ENCODE measurements at regions not wholly inside any gene's neighbourhood (a gene's known extent, or its start where the extent isn't known, plus 50 kb on each side); places are given as distances from the start of the nearest gene placed in this dataset.

DNA sequence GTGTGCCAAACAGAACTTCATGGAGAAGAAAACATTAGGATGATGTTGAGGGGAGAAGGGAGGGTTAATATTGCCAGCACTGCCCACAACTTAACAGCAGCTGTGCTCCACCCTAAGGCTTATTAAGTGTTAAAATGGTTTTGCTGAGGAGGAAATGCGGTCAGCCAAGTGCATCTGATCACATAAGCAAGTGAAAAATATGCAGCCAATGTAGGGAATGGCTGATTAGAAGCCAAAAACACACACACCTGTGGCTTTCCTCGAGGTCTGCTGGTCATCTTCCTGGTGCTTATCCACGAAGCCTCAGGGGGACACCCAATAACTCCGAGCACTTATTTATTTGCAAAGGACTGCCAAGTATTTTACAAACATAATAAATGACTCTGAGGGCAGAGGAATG, 66.3 kb upstream of the GPR45 start:
- Histone ChIP-seq H3K9me2 (replicated peaks; ENCODE audit: insufficient read depth, low read length) (no peaks in the 10 kb centered on the region), H3K27me3 (replicated peaks; ENCODE audit: insufficient read depth, low read length) (no peaks in the 10 kb centered on the region), H3K9me3 (replicated peaks; ENCODE audit: insufficient read depth, low read length) (no peaks in the 10 kb centered on the region), H2AFZ (ENCODE audit: low read length) (no peak overlapping the region), H3K4me1 (ENCODE audit: low read length) (peaks cover 8% of the 10 kb centered on the region), H3K36me3 (replicated peaks; ENCODE audit: insufficient read depth, low read length) (no peaks in the 10 kb centered on the region), H3K9ac (ENCODE audit: low read length) (no peak overlapping the region), H3K4me2 (ENCODE audit: low read depth, low read length) (peak overlapping the region; percentile 35), H3K4me3 (ENCODE audit: low read length) (no peak overlapping the region), H4K20me1 (ENCODE audit: insufficient read depth, low read length) (no peaks in the 10 kb centered on the region), H3K27ac (ENCODE audit: low read length) (no peak overlapping the region), H3F3A (ENCODE audit: insufficient read depth, low read length) (no peaks in the 10 kb centered on the region), H3K79me2 (ENCODE audit: low read length) (no peaks in the 10 kb centered on the region)
- no peak for TF ChIP-seq EZH2 (optimal IDR thresholded peaks at IDR 0.05; ENCODE audit: low read depth, low read length)
- peak; percentile 53 for DNase-seq

DNA sequence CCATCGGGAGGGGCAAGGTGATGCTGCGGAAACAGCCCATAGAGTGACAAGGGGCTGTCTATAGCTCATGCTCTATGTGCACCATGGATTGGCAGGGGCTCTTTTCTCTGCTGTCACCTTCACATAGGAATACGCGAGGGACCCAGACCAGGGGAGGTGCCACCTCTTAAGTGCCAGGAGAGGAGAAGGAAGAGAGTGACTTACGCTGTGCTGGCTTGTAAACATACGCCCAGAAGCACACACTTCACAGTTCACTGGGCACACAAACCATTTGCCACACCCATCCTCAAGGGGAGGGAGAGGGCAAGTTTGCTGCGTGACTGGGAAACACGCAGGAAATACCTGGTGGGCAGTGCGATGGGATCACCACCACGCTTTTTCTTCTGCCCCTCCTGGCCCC, 65.1 kb upstream of the GPR45 start:
- Histone ChIP-seq H3K4me2 (ENCODE audit: low read depth, low read length) (no peak overlapping the region), H4K20me1 (ENCODE audit: insufficient read depth, low read length) (no peaks in the 10 kb centered on the region), H3K4me1 (ENCODE audit: low read length) (peaks cover 8% of the 10 kb centered on the region), H3K9ac (ENCODE audit: low read length) (no peak overlapping the region), H3K27ac (ENCODE audit: low read length) (no peak overlapping the region), H3K4me3 (ENCODE audit: low read length) (no peak overlapping the region), H3K27me3 (replicated peaks; ENCODE audit: insufficient read depth, low read length) (no peaks in the 10 kb centered on the region), H3K36me3 (replicated peaks; ENCODE audit: insufficient read depth, low read length) (no peaks in the 10 kb centered on the region), H3K9me2 (replicated peaks; ENCODE audit: insufficient read depth, low read length) (no peaks in the 10 kb centered on the region), H3K9me3 (replicated peaks; ENCODE audit: insufficient read depth, low read length) (no peaks in the 10 kb centered on the region), H3F3A (ENCODE audit: insufficient read depth, low read length) (no peaks in the 10 kb centered on the region), H3K79me2 (ENCODE audit: low read length) (no peaks in the 10 kb centered on the region), H2AFZ (ENCODE audit: low read length) (no peak overlapping the region)
- DNase-seq: no peak
- no peak for TF ChIP-seq EZH2 (optimal IDR thresholded peaks at IDR 0.05; ENCODE audit: low read depth, low read length)
- no peak for TF ChIP-seq EZH2phosphoT487 (IDR thresholded peaks at IDR 0.05; ENCODE audit: low read length)
- TF ChIP-seq, protein P1, sequence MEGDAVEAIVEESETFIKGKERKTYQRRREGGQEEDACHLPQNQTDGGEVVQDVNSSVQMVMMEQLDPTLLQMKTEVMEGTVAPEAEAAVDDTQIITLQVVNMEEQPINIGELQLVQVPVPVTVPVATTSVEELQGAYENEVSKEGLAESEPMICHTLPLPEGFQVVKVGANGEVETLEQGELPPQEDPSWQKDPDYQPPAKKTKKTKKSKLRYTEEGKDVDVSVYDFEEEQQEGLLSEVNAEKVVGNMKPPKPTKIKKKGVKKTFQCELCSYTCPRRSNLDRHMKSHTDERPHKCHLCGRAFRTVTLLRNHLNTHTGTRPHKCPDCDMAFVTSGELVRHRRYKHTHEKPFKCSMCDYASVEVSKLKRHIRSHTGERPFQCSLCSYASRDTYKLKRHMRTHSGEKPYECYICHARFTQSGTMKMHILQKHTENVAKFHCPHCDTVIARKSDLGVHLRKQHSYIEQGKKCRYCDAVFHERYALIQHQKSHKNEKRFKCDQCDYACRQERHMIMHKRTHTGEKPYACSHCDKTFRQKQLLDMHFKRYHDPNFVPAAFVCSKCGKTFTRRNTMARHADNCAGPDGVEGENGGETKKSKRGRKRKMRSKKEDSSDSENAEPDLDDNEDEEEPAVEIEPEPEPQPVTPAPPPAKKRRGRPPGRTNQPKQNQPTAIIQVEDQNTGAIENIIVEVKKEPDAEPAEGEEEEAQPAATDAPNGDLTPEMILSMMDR (IDR thresholded peaks at IDR 0.05; ENCODE audit: low read length): no peak

DNA sequence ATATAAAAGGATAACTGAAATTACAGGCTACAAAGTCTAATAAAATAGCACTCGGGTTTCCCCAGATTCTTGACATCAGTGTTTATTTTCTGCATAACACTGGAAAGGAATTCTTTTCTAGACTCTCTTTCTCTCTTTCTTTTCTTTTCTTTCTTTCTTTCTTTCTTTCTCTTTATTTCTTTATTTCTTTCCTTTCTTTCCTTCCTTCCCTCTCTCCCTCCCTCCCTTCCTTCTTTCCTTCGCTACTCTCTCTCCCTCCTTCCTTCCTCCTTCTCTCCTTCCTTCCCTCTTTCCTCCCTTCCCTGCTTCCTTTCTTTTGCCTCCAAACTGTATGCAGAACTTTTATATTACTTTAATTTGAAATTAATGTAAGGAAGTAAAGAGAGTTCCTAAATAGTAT, 64.5 kb upstream of the GPR45 start:
- H3K27me3 ChIP-seq (replicated peaks; ENCODE audit: insufficient read depth, low read length): no peaks in the 10 kb centered on the region
- H3K27ac ChIP-seq (ENCODE audit: low read length): no peak overlapping the region
- no peaks in the 10 kb centered on the region for H3K9me2 ChIP-seq (replicated peaks; ENCODE audit: insufficient read depth, low read length)
- no peak for DNase-seq
- no peaks in the 10 kb centered on the region for H4K20me1 ChIP-seq (ENCODE audit: insufficient read depth, low read length)
- no peak overlapping the region for H2AFZ ChIP-seq (ENCODE audit: low read length)
- H3K4me1 ChIP-seq (ENCODE audit: low read length): peaks cover 8% of the 10 kb centered on the region
- H3K79me2 ChIP-seq (ENCODE audit: low read length): no peaks in the 10 kb centered on the region
- H3K9me3 ChIP-seq (replicated peaks; ENCODE audit: insufficient read depth, low read length): no peaks in the 10 kb centered on the region
- no peak overlapping the region for H3K9ac ChIP-seq (ENCODE audit: low read length)
- no peak overlapping the region for H3K4me2 ChIP-seq (ENCODE audit: low read depth, low read length)
- H3F3A ChIP-seq (ENCODE audit: insufficient read depth, low read length): no peaks in the 10 kb centered on the region
- H3K36me3 ChIP-seq (replicated peaks; ENCODE audit: insufficient read depth, low read length): no peaks in the 10 kb centered on the region
- H3K4me3 ChIP-seq (ENCODE audit: low read length): no peak overlapping the region
- TF ChIP-seq EZH2phosphoT487 (IDR thresholded peaks at IDR 0.05; ENCODE audit: low read length) (no peak), EZH2 (optimal IDR thresholded peaks at IDR 0.05; ENCODE audit: low read depth, low read length) (no peak)
- TF ChIP-seq, protein P1 (IDR thresholded peaks at IDR 0.05; ENCODE audit: low read length): no peak

DNA sequence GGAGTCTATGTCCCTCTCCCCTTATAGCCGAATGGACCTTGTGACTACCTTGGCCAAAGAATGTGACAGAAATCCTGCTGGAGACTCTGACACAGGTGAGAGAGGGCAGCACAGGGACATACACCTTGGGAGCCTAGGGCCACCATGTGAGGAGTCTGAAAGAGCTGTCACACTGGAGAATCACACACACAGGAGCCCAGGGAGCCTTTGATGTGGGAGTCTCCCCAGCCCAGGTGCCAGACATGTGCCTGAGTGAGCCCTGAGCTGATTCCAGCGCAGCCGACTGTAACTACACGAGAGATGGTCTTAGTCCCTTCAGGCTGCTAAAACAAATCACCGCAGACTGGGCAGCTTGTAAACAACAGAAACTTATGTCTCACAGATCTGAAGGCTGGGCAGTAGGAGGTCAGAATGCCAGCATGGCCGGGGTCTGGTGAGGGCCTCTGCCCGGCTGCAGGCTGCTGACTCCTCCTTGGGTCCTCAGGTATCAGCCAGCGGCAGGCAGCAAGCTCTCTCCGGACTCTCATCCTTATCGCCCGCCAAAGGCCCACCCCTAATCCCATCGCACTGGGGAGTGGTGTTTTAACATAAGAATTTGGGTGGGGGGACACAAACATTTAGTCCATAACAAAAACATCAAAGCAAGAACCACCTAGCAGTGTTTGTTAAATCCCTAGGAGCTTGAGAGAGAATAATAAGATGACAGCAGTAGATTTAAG, 63.8 kb upstream of the GPR45 start:
- Histone ChIP-seq H3K36me3 (replicated peaks; ENCODE audit: insufficient read depth, low read length) (no peaks in the 10 kb centered on the region), H3K9ac (ENCODE audit: low read length) (no peak overlapping the region), H3K4me1 (ENCODE audit: low read length) (peaks cover 8% of the 10 kb centered on the region), H3K9me3 (replicated peaks; ENCODE audit: insufficient read depth, low read length) (no peaks in the 10 kb centered on the region), H3K4me3 (ENCODE audit: low read length) (no peak overlapping the region), H3K79me2 (ENCODE audit: low read length) (no peaks in the 10 kb centered on the region), H4K20me1 (ENCODE audit: insufficient read depth, low read length) (no peaks in the 10 kb centered on the region), H3K27ac (ENCODE audit: low read length) (no peak overlapping the region), H3K4me2 (ENCODE audit: low read depth, low read length) (no peak overlapping the region), H3K9me2 (replicated peaks; ENCODE audit: insufficient read depth, low read length) (no peaks in the 10 kb centered on the region), H3F3A (ENCODE audit: insufficient read depth, low read length) (no peaks in the 10 kb centered on the region), H2AFZ (ENCODE audit: low read length) (no peak overlapping the region), H3K27me3 (replicated peaks; ENCODE audit: insufficient read depth, low read length) (no peaks in the 10 kb centered on the region)
- TF ChIP-seq, protein P1 (IDR thresholded peaks at IDR 0.05; ENCODE audit: low read length): no peak
- TF ChIP-seq EZH2 (optimal IDR thresholded peaks at IDR 0.05; ENCODE audit: low read depth, low read length): no peak
- DNase-seq: no peak

Measured in MM.1S (cell line).